Breast epithelium (tissue), 3 donors: ENCODE measurements at regions not wholly inside any gene's neighbourhood (a gene's known extent, or its start where the extent isn't known, plus 50 kb on each side); places are given as distances from the start of the nearest gene placed in this dataset.

Source experiments
- CTCF ChIP-seq, 3 donors: fragments of 450-650 bp; IDR thresholded peaks; one replicate each; pipeline ENCODE4 v1.5.1; 2016 to 2017; ENCODE audit warnings: antibody characterized with exemption in 3 of 3, mild to moderate bottlenecking in 3 of 3, moderate library complexity in 3 of 3
- POLR2A ChIP-seq: fragments of 450-650 bp; IDR thresholded peaks from one replicate; pipeline ENCODE4 v1.6.1; 2016; ENCODE audit warnings: antibody characterized with exemption, mild to moderate bottlenecking, moderate library complexity
- POLR2AphosphoS5 ChIP-seq, 3 donors: sonication (generic); formaldehyde crosslinking; IDR thresholded peaks; one replicate each; pipeline ENCODE4 v1.6.1; 2017; ENCODE audit warnings: antibody characterized with exemption in 3 of 3

GRCh38 chr7:124497176-124497575 lies 268.4 kb downstream of the GPR37 start:
- TF ChIP-seq CTCF (IDR thresholded peaks at IDR 0.05) (no peak), POLR2AphosphoS5 (IDR thresholded peaks at IDR 0.05) (no peak), POLR2A (no peak)
